Lung (tissue), 11 donors: ENCODE measurements at regions not wholly inside any gene's neighbourhood (a gene's known extent, or its start where the extent isn't known, plus 50 kb on each side); places are given as distances from the start of the nearest gene placed in this dataset.

ENCODE experiments used
- ATAC-seq: fragments of 200-7000 bp; cut with Tn5 transposase; one replicate; pipeline ENCODE4 v1.9.1; 2020; ENCODE audit warnings: moderate number of reproducible peaks; ENCODE audit not compliant: insufficient read depth, low FRiP score
- DNase-seq, 3 donors: peaks; one replicate each; pipeline ENCODE4 v3.0.0-alpha.2; 2013 to 2017
- H3K27ac ChIP-seq, 2 donors: one replicate each; pipeline ENCODE4 v1.5.1; 2013; ENCODE audit warnings: mild to moderate bottlenecking in 2 of 2, moderate library complexity in 2 of 2, control low read depth in 1 of 2, inconsistent platforms in 1 of 2, low read depth in 1 of 2, low read length in 1 of 2
- H3K27me3 ChIP-seq, 3 donors: one replicate each; pipeline ENCODE4 v1.5.1; 2013; ENCODE audit warnings: low read length in 2 of 3; ENCODE audit not compliant: control insufficient read depth in 3 of 3, insufficient read depth in 3 of 3
- H3K36me3 ChIP-seq, 4 donors: one replicate each; pipeline ENCODE4 v1.5.1; 2013; ENCODE audit warnings: low read length in 4 of 4, mild to moderate bottlenecking in 1 of 4, moderate library complexity in 1 of 4; ENCODE audit not compliant: control insufficient read depth in 4 of 4, insufficient read depth in 4 of 4
- H3K4me1 ChIP-seq, 5 donors: one replicate each; pipeline ENCODE4 v1.5.1; 2013; ENCODE audit warnings: low read length in 5 of 5, mild to moderate bottlenecking in 2 of 5, moderate library complexity in 1 of 5; ENCODE audit not compliant: control insufficient read depth in 5 of 5, insufficient read depth in 5 of 5
- H3K4me3 ChIP-seq: one replicate; pipeline ENCODE4 v1.5.1; 2013; ENCODE audit warnings: mild to moderate bottlenecking, control low read depth, moderate library complexity
- H3K9ac ChIP-seq, 2 donors: one replicate each; pipeline ENCODE4 v1.5.1; 2013; ENCODE audit warnings: low read length in 2 of 2, control low read depth in 1 of 2; ENCODE audit not compliant: insufficient read depth in 1 of 2
- H3K9me3 ChIP-seq, 4 donors: one replicate each; pipeline ENCODE4 v1.5.1; 2013; ENCODE audit warnings: low read length in 3 of 4, mild to moderate bottlenecking in 1 of 4, moderate library complexity in 1 of 4; ENCODE audit not compliant: control insufficient read depth in 4 of 4, insufficient read depth in 3 of 4
- CTCF ChIP-seq: IDR thresholded peaks from 2 replicates; pipeline ENCODE4 v1.5.1; 2012; ENCODE audit warnings: mild to moderate bottlenecking; ENCODE audit errors: control extremely low read depth, extremely low read depth
- WGBS, 2 donors: extraction: QIAGEN DNeasy Blood & Tissue Kit; methylation state at CpG; one replicate each; pipeline ENCODE4 v1.1.7; 2013; 5-methylcytosine and 5-hydroxymethylcytosine counted together
- donor health status: control.
- donor health status: control.
- donor health status: Bipolar disorder and iron deficiency.
- donor health status: healthy.
- donor health status: DM: yes; HTN: yes; CAD: no.

GRCh38 chr13:69649063-69649392 is 458.6 kb upstream of the ATXN8OS start:
- TF ChIP-seq CTCF: no peak
- no peak overlapping the region for H3K4me3 ChIP-seq
- H3K4me1 ChIP-seq: no peaks in the 10 kb centered on the region
- 70 to 78% methylated on average over 2 of the region's 2 CpGs for WGBS, 2 donors
- H3K27ac ChIP-seq: no peak overlapping the region
- no peak overlapping the region for H3K9ac ChIP-seq
- peaks cover 0 to 8% (median 4%) of the 10 kb centered on the region in 4 donors for H3K9me3 ChIP-seq
- DNase-seq (no peak), ATAC-seq (no peak)
- no peaks in the 10 kb centered on the region for H3K36me3 ChIP-seq
- H3K27me3 ChIP-seq: no peaks in the 10 kb centered on the region

- Histone ChIP-seq H3K27me3 (no peaks in the 10 kb centered on the region), H3K4me3 (no peak overlapping the region), H3K9ac (no peak overlapping the region), H3K4me1 (no peaks in the 10 kb centered on the region), H3K27ac (no peak overlapping the region), H3K36me3 (no peaks in the 10 kb centered on the region), H3K9me3 (peaks cover 0 to 8% (median 4%) of the 10 kb centered on the region in 4 donors)
- TF ChIP-seq CTCF: no peak
- DNase-seq (no peak), ATAC-seq (no peak)
- WGBS, 2 donors: 85 to 89% methylated on average over 3 of the region's 3 CpGs
These were observed 459.1 kb upstream of the ATXN8OS start for GRCh38 chr13:69648340-69649062.

DNA sequence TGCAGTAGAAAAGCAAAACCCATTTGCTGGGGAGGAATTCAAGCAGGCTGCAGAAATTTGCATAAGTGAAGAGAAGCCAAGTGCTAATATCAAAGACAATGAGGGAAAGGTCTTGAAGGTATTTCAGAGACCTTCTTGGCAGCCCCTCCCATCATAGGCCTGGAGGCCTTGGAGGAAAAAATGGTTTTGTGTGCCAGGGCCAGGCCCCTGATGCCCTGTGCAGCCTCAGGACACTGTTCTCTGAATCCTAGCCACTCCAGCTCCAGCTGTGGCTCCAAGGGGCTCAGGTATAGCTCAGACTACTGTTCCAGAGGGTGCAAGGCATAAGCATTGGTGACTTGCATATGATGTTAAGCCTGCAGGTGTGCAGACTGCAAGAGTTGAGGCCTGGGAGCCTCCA is 463.2 kb upstream of the ATXN8OS start:
- TF ChIP-seq CTCF: no peak
- Histone ChIP-seq H3K36me3 (no peaks in the 10 kb centered on the region), H3K4me1 (no peaks in the 10 kb centered on the region), H3K27me3 (no peaks in the 10 kb centered on the region), H3K4me3 (no peak overlapping the region), H3K9ac (no peak overlapping the region), H3K9me3 (peaks cover 0 to 10% (median 4%) of the 10 kb centered on the region in 4 donors), H3K27ac (no peak overlapping the region)
- ATAC-seq (no peak), DNase-seq (no peak)

- Histone ChIP-seq H3K9ac (no peak overlapping the region), H3K9me3 (peaks cover 0 to 13% (median 4%) of the 10 kb centered on the region in 4 donors), H3K4me3 (no peak overlapping the region), H3K36me3 (no peaks in the 10 kb centered on the region), H3K27ac (no peak overlapping the region), H3K4me1 (no peaks in the 10 kb centered on the region), H3K27me3 (no peaks in the 10 kb centered on the region)
- no peak for TF ChIP-seq CTCF
- DNase-seq: no peak
- no peak for ATAC-seq
These were observed 465.9 kb upstream of the ATXN8OS start for GRCh38 chr13:69641773-69642172.
